H1 (cell line): ENCODE measurements at regions not wholly inside any gene's neighbourhood (a gene's known extent, or its start where the extent isn't known, plus 50 kb on each side); places are given as distances from the start of the nearest gene placed in this dataset.

Source experiments
- CTCF ChIA-PET: fragments of 300-600 bp; sonication (Branson Sonifier 250); formaldehyde crosslinking; loops from one replicate; lab custom pipeline; 2021; ENCODE audit not compliant: partially characterized antibody; lab: Charles Lee
- POLR2A ChIA-PET: fragments of 300-600 bp; sonication (Branson Sonifier 250); formaldehyde crosslinking; loops from one replicate; lab custom pipeline; 2021; ENCODE audit warnings: inconsistent platforms; ENCODE audit not compliant: partially characterized antibody; lab: Charles Lee
- DNase-seq, 2 experiments: peaks; one replicate each; pipeline versions ENCODE4 v3.0.0 to v3.0.0-alpha.2; 2010 to 2022; ENCODE audit warnings: low spot score in 2 of 2, low read depth in 1 of 2, mixed read lengths in 1 of 2
- FAIRE-seq: peaks from 2 replicates; lab custom pipeline; 2011; peaks lifted over from hg19 to GRCh38; lab: Jason Lieb, UNC
- H2AFZ ChIP-seq: 2 replicates; pipeline ENCODE4 v1.8.1; 2012; ENCODE audit warnings: low read length, inconsistent platforms
- H2AK5ac ChIP-seq: 2 replicates; pipeline ENCODE4 v1.6.1; 2013; ENCODE audit warnings: low read depth, low read length
- H2BK120ac ChIP-seq: replicated peaks from 2 replicates; pipeline ENCODE3; 2013; ENCODE audit warnings: low read depth, low read length, inconsistent platforms
- H2BK12ac ChIP-seq: 2 replicates; pipeline ENCODE4 v1.6.1; 2013; ENCODE audit warnings: low read depth, low read length
- H2BK15ac ChIP-seq: 2 replicates; pipeline ENCODE4 v1.6.1; 2013; ENCODE audit warnings: low read length
- H2BK20ac ChIP-seq: 2 replicates; pipeline ENCODE4 v1.6.1; 2013; ENCODE audit warnings: low read length
- H2BK5ac ChIP-seq: 2 replicates; pipeline ENCODE4 v1.6.1; 2013; ENCODE audit warnings: low read depth, low read length
- H3K14ac ChIP-seq: 2 replicates; pipeline ENCODE4 v1.6.1; 2013; ENCODE audit warnings: inconsistent platforms; ENCODE audit not compliant: insufficient read length
- H3K18ac ChIP-seq: 2 replicates; pipeline ENCODE4 v1.6.1; 2013; ENCODE audit warnings: low read length; ENCODE audit errors: extremely low read depth
- H3K23ac ChIP-seq: 2 replicates; pipeline ENCODE4 v1.6.1; 2013; ENCODE audit warnings: inconsistent platforms; ENCODE audit not compliant: insufficient read length
- H3K23me2 ChIP-seq: 2 replicates; pipeline ENCODE4 v1.6.1; 2013; ENCODE audit warnings: low read depth, low read length
- H3K27ac ChIP-seq: 2 replicates; pipeline ENCODE4 v1.6.1; 2011; ENCODE audit warnings: low read depth, low read length, inconsistent platforms
- H3K27me3 ChIP-seq, 4 experiments: replicated peaks in 1 of 4; 1 replicate in 1 of 4; 2 replicates in 3 of 4; pipeline versions ENCODE4 v1.6.1 to v1.8.1; 2011 to 2013; ENCODE audit warnings: low read length in 3 of 4, mild to moderate bottlenecking in 3 of 4, inconsistent platforms in 2 of 4, mixed read lengths in 2 of 4, moderate library complexity in 1 of 4; ENCODE audit not compliant: control insufficient read depth in 3 of 4, insufficient read depth in 3 of 4; ENCODE audit errors: extremely low read depth in 1 of 4
- H3K36me3 ChIP-seq, 4 experiments: 2 replicates each; pipeline versions ENCODE4 v1.6.1 to v1.8.1; 2011 to 2013; ENCODE audit warnings: mild to moderate bottlenecking in 4 of 4, low read length in 3 of 4, moderate library complexity in 2 of 4, control low read depth in 1 of 4, inconsistent platforms in 1 of 4; ENCODE audit not compliant: insufficient read depth in 4 of 4, control insufficient read depth in 2 of 4
- H3K4ac ChIP-seq: replicated peaks from 2 replicates; pipeline ENCODE3; 2013; ENCODE audit warnings: low read length, low read depth, mixed read lengths, inconsistent platforms; ENCODE audit not compliant: insufficient read length
- H3K4me1 ChIP-seq, 4 experiments: replicated peaks in 1 of 4; 1 replicate in 1 of 4; 2 replicates in 3 of 4; pipeline versions ENCODE4 v1.6.1 to v1.8.1; 2011 to 2013; ENCODE audit warnings: low read length in 3 of 4, inconsistent platforms in 2 of 4, mixed read lengths in 1 of 4; ENCODE audit not compliant: insufficient read depth in 4 of 4, control insufficient read depth in 3 of 4
- H3K4me2 ChIP-seq, 2 experiments: 2 replicates each; pipeline versions ENCODE4 v1.6.1 to v1.8.1; 2011 to 2013; ENCODE audit warnings: low read depth in 2 of 2, low read length in 2 of 2, control low read depth in 1 of 2, inconsistent platforms in 1 of 2, mild to moderate bottlenecking in 1 of 2; ENCODE audit not compliant: insufficient read depth in 1 of 2
- H3K4me3 ChIP-seq, 4 experiments: fragments of 200-600, 300-600 bp in 1 of 4; sonication (generic), shearing (Covaris generic), sonication (Bioruptor Twin) in 1 of 4; 2 replicates each; pipeline versions ENCODE4 v1.5.1 to v1.8.1; 2011 to 2016; ENCODE audit warnings: low read length in 4 of 4, low read depth in 3 of 4, control low read depth in 2 of 4, inconsistent platforms in 2 of 4, mild to moderate bottlenecking in 2 of 4, mixed read lengths in 1 of 4, moderate library complexity in 1 of 4; ENCODE audit not compliant: insufficient read depth in 2 of 4; ENCODE audit errors: extremely low read depth in 1 of 4
- H3K56ac ChIP-seq: replicated peaks from 2 replicates; pipeline ENCODE3; 2013; ENCODE audit warnings: low read depth, mild to moderate bottlenecking, mixed read lengths, low read length, inconsistent platforms; ENCODE audit not compliant: insufficient read length
- H3K79me1 ChIP-seq: 2 replicates; pipeline ENCODE4 v1.6.1; 2013; ENCODE audit warnings: low read depth, low read length, control low read depth
- H3K79me2 ChIP-seq, 2 experiments: 2 replicates each; pipeline versions ENCODE4 v1.6.1 to v1.8.1; 2012 to 2013; ENCODE audit warnings: low read length in 2 of 2, mild to moderate bottlenecking in 2 of 2, inconsistent platforms in 1 of 2; ENCODE audit not compliant: insufficient read depth in 2 of 2, control insufficient read depth in 1 of 2
- H3K9ac ChIP-seq, 4 experiments: replicated peaks in 1 of 4; 1 replicate in 1 of 4; 2 replicates in 3 of 4; pipeline versions ENCODE4 v1.6.1 to v1.8.1; 2011 to 2013; ENCODE audit warnings: low read depth in 3 of 4, low read length in 3 of 4, control low read depth in 2 of 4, mild to moderate bottlenecking in 2 of 4, moderate library complexity in 2 of 4, inconsistent platforms in 1 of 4; ENCODE audit errors: extremely low read depth in 1 of 4
- H3K9me3 ChIP-seq, 2 experiments: 2 replicates each; pipeline versions ENCODE4 v1.6.1 to v1.8.1; 2012 to 2013; ENCODE audit warnings: mild to moderate bottlenecking in 2 of 2, moderate library complexity in 2 of 2, control low read depth in 1 of 2, inconsistent platforms in 1 of 2, low read depth in 1 of 2, low read length in 1 of 2, mixed read lengths in 1 of 2; ENCODE audit not compliant: insufficient read depth in 2 of 2
- H4K20me1 ChIP-seq, 2 experiments: replicated peaks in 1 of 2; 2 replicates each; pipeline versions ENCODE3 to v1.8.1; 2011 to 2013; ENCODE audit warnings: inconsistent platforms in 2 of 2, low read length in 2 of 2, mild to moderate bottlenecking in 1 of 2; ENCODE audit not compliant: insufficient read depth in 2 of 2, control insufficient read depth in 1 of 2
- H4K5ac ChIP-seq: 2 replicates; pipeline ENCODE4 v1.6.1; 2013; ENCODE audit warnings: low read length, low read depth, mixed read lengths, inconsistent platforms; ENCODE audit not compliant: insufficient read length
- H4K8ac ChIP-seq: 2 replicates; pipeline ENCODE4 v1.8.0; 2013; ENCODE audit warnings: mild to moderate bottlenecking, moderate library complexity, low read length, inconsistent platforms; ENCODE audit not compliant: insufficient read depth; ENCODE audit errors: extremely low read depth
- H4K91ac ChIP-seq: replicated peaks from 2 replicates; pipeline ENCODE3; 2013; ENCODE audit warnings: low read length, mixed read lengths, inconsistent platforms; ENCODE audit not compliant: insufficient read length
- ASH2L ChIP-seq: fragments of 200-600, 300-600 bp; sonication (generic); IDR thresholded peaks from one replicate; pipeline ENCODE4 v1.7.1; 2017; ENCODE audit warnings: low read length
- JUN ChIP-seq: IDR thresholded peaks from 2 replicates; pipeline ENCODE4 v1.6.1; 2011; ENCODE audit warnings: low read depth, mild to moderate bottlenecking, improper control_type of control experiment, low read length
- KDM1A ChIP-seq: fragments of 200-600, 300-600 bp; sonication (generic); IDR thresholded peaks from 2 replicates; pipeline ENCODE4 v1.7.1; 2016; ENCODE audit warnings: mild to moderate bottlenecking, low read length, borderline replicate concordance
- KDM5A ChIP-seq: fragments of 200-600 bp; IDR thresholded peaks from 2 replicates; pipeline ENCODE4 v1.7.1; 2012; ENCODE audit warnings: mild to moderate bottlenecking, low read length, inconsistent platforms, mixed read lengths
- NRF1 ChIP-seq: IDR thresholded peaks from 2 replicates; pipeline ENCODE4 v1.6.1; 2011; ENCODE audit warnings: mild to moderate bottlenecking, low read depth, low read length, improper control_type of control experiment
- RFX5 ChIP-seq: IDR thresholded peaks from 2 replicates; pipeline ENCODE4 v1.6.1; 2011; ENCODE audit warnings: low read depth, low read length, improper control_type of control experiment, borderline replicate concordance
- SRF ChIP-seq: IDR thresholded peaks from 2 replicates; pipeline ENCODE4 v1.6.1; 2011; ENCODE audit warnings: mild to moderate bottlenecking, low read depth, low read length, moderate library complexity
- TAF1 ChIP-seq: IDR thresholded peaks from 2 replicates; pipeline ENCODE4 v1.6.1; 2011; ENCODE audit warnings: mild to moderate bottlenecking, low read depth, low read length
- YY1 ChIP-seq: IDR thresholded peaks from 2 replicates; pipeline ENCODE4 v1.6.1; 2011; ENCODE audit warnings: low read depth, mild to moderate bottlenecking, low read length
- ZNF274 ChIP-seq: IDR thresholded peaks from 2 replicates; pipeline ENCODE4 v1.7.0; 2012; ENCODE audit warnings: low read length, borderline replicate concordance; ENCODE audit errors: extremely low read depth
- WGBS, 2 experiments: shearing (Covaris generic) in 1 of 2; methylation state at CpG; one replicate each; pipeline versions ENCODE4 v1.1.6 to v1.1.7; 2013 to 2015; ENCODE audit warnings: low lambda C conversion rate in 2 of 2, mixed read lengths in 2 of 2, inconsistent platforms in 1 of 2, low coverage in 1 of 2, missing lambda C conversion rate in 1 of 2; ENCODE audit not compliant: insufficient replicate concordance in 2 of 2, insufficient coverage in 1 of 2, insufficient read length in 1 of 2; ENCODE audit errors: extremely low coverage in 1 of 2, missing lambda C conversion rate in 1 of 2; 5-methylcytosine and 5-hydroxymethylcytosine counted together
- TF ChIP-seq, protein P1 (sequence below): IDR thresholded peaks from 2 replicates; pipeline ENCODE4 v1.6.1; 2012; ENCODE audit warnings: low read length, inconsistent platforms
- TF ChIP-seq, protein P2 (sequence below): IDR thresholded peaks from 2 replicates; pipeline ENCODE4 v1.6.1; 2011; ENCODE audit warnings: low read depth, mild to moderate bottlenecking, low read length; ENCODE audit not compliant: insufficient read depth

DNA sequence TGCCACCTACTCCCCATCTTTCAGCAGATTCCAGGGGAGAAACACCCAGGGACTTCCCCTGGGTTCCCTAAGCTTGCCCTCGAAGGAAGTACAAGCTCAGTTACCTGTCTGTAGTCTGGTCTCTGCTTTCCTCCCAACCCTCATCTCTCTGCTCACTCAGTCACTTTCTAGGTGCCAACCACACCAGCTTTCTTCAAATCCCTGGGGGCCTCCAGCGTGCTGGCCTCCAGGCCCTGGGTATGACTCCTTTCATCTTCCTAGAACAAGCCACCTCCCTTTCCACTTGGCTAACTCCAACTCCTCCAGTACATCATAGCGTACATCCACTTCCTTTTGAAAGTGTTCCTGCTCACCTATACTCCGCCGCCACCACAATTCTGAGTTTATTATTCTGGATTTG is 222.6 kb downstream of the SNX18 start:
- no peak overlapping the region for H2BK5ac ChIP-seq
- no peak overlapping the region for H3K27ac ChIP-seq
- H3K4me3 ChIP-seq = no peak overlapping the region
- no peak for TF ChIP-seq ZNF274
- TF ChIP-seq, protein P1, sequence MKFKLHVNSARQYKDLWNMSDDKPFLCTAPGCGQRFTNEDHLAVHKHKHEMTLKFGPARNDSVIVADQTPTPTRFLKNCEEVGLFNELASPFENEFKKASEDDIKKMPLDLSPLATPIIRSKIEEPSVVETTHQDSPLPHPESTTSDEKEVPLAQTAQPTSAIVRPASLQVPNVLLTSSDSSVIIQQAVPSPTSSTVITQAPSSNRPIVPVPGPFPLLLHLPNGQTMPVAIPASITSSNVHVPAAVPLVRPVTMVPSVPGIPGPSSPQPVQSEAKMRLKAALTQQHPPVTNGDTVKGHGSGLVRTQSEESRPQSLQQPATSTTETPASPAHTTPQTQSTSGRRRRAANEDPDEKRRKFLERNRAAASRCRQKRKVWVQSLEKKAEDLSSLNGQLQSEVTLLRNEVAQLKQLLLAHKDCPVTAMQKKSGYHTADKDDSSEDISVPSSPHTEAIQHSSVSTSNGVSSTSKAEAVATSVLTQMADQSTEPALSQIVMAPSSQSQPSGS = no peak
- TF ChIP-seq SRF = no peak
- TF ChIP-seq YY1 = no peak
- TF ChIP-seq JUN = no peak
- TF ChIP-seq TAF1 = no peak
- TF ChIP-seq KDM5A = no peak
- no peak for TF ChIP-seq RFX5
- TF ChIP-seq, protein P2, sequence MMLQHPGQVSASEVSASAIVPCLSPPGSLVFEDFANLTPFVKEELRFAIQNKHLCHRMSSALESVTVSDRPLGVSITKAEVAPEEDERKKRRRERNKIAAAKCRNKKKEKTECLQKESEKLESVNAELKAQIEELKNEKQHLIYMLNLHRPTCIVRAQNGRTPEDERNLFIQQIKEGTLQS = no peak
- TF ChIP-seq ASH2L = no peak
- no peak for TF ChIP-seq NRF1
- TF ChIP-seq KDM1A = no peak
- H3K36me3 ChIP-seq = no peaks in the 10 kb centered on the region
- no peaks in the 10 kb centered on the region for H3K27me3 ChIP-seq
- peaks cover 0 to 7% (median 5%) of the 10 kb centered on the region in 4 experiments; a peak in 4 of 7 replicates for H3K4me1 ChIP-seq
- H2AFZ ChIP-seq = no peak overlapping the region
- H3K23ac ChIP-seq = no peak overlapping the region
- H2BK12ac ChIP-seq = no peak overlapping the region
- no peaks in the 10 kb centered on the region for H3K9me3 ChIP-seq
- H3K56ac ChIP-seq = no peak overlapping the region
- no peaks in the 10 kb centered on the region for H3K23me2 ChIP-seq
- 89% methylated on average over 5 of the region's 5 CpGs; no CpG with 5 or more reads in 1 of the 2 experiments for WGBS, 2 experiments
- no peak overlapping the region for H3K14ac ChIP-seq
- H4K8ac ChIP-seq = no peak overlapping the region
- H3K9ac ChIP-seq = no peak overlapping the region
- no peaks in the 10 kb centered on the region for H4K20me1 ChIP-seq
- DNase-seq = no peak
- no peak overlapping the region for H3K4ac ChIP-seq
- no peak overlapping the region for H3K18ac ChIP-seq
- H2BK15ac ChIP-seq = no peak overlapping the region
- H3K4me2 ChIP-seq = no peak overlapping the region
- FAIRE-seq = no peak
- H2BK120ac ChIP-seq = no peak overlapping the region
- H2BK20ac ChIP-seq = no peak overlapping the region
- no peak overlapping the region for H2AK5ac ChIP-seq
- H4K5ac ChIP-seq = no peak overlapping the region
- POLR2A ChIA-PET = no interaction called here
- no peak overlapping the region for H4K91ac ChIP-seq
- no peaks in the 10 kb centered on the region for H3K79me2 ChIP-seq
- no peaks in the 10 kb centered on the region for H3K79me1 ChIP-seq
- CTCF ChIA-PET = interaction anchor here (0.6 to 1.5 kb wide), 4 partner anchors 16 to 155 kb away, joined by 3 to 6 read pairs (median 4); no protein-coding TSS in a partner anchor
